Right renal pelvis (tissue), 4 donors: ENCODE measurements at regions not wholly inside any gene's neighbourhood (a gene's known extent, or its start where the extent isn't known, plus 50 kb on each side); places are given as distances from the start of the nearest gene placed in this dataset.
"Not testable (repeated sequence)": the region's sequence is repeated elsewhere in the genome, so short reads cannot be mapped to it uniquely, and the experiment has no call there.

Experiments used
- DNase-seq, 4 donors: peaks; one replicate each; pipeline ENCODE4 v3.0.0-alpha.2; 2013; ENCODE audit warnings: low read depth in 4 of 4, low spot score in 3 of 4, missing footprints in 1 of 4

DNA sequence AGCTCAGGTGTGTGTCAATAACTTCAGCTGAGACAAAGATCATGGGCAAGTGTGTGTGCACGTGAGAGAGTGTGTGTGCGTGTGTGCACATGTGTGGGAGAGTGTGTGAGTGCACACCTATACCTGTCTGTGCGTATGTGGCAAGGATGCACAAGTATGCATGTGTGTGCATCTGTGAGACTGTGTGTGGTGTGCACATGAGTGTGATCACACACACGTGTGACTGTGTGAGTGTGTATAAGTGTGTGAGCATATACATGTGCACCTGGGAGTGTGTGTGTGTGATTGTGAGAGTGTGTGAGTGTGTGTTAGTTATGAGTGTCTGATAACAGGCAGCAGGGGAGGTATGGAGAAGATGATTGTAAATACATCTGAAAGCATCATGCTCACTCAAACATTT, 657.3 kb upstream of the PFKP start:
- DNase-seq = no peak

DNA sequence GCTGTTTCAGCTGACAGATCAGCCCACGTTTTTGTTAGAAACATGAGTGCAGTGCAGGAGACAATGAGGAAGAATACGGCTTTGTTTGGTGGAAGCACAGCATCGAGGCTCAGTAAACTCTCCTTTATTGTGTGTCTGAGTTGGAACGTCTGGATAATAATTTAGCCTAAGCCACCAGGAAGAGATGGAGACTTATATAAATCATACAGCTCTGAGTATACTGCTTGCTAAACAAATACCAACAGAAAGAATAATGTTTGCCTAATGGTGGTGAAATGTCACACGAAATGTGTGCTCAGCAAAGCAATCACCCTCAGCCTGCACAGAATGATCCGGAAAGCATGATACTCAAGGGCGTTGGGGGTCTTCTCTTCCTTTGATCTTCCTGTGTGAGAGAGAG, 664.1 kb upstream of the ADARB2 start:
- no peak for DNase-seq

DNA sequence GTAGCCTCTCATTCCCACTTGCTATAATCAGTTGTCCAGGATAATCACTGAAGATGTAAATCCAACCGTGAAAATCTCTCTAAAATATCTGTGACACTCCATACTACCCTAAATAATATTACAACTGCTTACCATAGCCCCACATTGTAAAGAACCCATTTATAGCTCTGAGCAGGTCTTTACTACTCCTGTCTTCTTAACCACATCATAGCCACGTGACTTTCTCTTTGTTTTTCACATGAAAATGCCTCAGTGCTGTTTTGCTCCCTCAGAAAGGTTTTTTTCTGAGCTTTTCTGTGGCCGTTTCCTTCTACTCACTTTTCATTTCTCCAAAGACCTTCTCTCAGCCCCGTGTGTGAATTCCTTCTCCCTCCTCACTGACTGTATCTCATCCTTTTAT, 662.2 kb upstream of the ADARB2 start:
- no peak for DNase-seq

DNA sequence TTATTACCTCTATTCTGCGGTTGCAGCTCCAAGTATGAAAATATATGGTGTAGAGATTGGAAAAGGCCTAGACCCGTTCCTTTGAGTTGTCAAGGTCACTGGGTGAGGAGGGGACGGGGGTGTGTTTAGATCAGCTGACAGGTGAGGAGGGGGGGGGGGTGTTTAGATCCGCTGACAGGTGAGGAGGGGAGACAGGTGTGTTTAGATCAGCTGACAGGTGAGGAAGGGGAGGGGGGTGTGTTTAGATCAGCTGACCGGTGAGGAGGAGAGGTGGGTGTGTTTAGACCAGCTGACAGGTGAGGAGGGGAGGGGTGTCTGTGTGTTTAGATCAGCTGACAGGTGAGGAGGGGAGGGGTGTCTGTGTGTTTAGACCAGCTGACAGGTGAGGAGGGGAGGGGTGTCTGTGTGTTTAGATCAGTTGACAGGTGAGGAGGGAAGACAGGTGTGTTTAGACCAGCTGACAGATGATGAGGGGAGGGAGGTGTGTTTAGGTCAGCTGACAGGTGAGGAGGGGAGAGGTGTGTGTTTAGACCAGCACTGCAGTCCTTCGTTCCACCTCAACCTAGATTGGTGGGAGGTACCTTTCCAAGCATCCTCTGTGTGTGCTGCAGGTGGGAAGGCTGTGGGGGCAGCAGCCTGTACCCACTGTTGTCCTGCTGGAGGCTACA, 655.0 kb upstream of the ADARB2 start:
- DNase-seq = peak in 1 of 4 donors; percentile 1

DNA sequence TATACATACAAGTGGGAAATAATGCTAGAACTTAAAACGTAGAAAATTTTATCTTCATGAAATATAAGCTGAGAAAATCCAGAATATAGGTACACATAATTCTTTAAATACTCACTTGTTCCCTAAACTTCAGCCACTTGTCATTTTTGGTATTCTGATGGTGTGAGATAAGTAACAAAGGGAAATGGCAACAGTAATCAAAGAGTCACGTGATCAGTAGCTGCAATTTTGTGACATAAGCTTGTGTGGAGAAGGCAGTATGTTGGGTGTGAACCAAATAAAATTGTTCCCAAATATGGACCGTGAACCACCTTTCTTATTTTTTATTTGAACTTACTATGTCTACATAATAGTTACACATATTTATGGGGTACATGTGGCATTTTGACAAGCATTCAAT, 650.3 kb upstream of the ADARB2 start:
- no peak for DNase-seq

DNA sequence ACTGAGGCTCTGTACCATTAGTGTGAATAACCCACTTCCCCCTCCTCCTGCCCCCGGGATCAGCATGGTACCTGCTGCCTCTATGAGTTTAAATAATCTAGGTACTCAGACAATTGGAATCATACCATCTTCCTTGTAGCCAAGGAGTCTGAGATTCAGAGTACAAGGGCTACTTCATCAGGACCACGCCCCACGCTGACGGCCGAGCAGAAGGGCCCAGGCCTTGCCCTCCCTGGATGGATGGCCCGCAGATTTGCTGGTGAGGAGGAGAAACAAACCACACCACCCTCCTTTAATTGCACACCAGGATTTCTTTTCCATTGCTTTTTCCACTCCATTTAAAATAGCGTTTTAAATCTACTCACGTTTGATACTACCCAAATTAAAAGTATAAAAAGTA, 649.9 kb upstream of the ADARB2 start:
- no peak for DNase-seq

DNA sequence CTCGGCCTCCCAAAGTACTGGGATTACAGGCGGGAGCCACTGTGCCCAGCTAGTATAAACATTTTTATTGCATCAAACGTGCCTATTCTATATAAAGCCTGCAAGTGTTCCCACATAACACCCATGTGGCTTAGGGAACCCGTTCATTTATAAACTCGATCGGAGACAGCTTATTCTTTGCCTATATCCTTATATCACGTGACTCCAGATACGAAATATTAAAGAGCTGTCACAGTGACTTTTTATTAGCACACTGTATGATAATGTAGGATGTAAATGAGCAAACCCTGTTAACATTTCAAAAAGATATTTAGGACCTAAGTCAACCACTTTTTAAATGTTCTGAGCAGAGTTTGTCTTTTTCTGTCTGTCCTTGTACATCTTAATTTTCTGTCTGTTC, 642.9 kb upstream of the ADARB2 start:
- no peak for DNase-seq

DNA sequence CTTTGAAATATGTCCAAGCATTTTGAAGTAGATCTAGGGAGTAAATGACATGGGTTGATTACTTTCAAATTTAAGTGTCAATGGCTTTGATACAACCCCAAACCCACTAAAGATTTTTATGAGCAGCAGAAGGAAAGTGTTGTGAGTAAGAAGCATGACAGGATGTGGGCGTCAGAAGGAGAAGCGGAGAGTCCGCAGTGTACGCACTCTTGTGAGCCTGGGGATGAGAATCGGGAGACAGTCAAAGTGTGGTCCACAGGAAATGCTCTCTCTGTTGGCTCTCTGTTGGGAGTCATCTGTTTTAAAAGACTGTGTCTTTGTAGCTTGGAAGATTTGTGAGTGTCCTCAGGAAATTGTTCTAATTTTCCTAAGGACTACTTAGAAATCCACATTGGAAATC, 629.8 kb upstream of the ADARB2 start:
- no peak for DNase-seq

DNA sequence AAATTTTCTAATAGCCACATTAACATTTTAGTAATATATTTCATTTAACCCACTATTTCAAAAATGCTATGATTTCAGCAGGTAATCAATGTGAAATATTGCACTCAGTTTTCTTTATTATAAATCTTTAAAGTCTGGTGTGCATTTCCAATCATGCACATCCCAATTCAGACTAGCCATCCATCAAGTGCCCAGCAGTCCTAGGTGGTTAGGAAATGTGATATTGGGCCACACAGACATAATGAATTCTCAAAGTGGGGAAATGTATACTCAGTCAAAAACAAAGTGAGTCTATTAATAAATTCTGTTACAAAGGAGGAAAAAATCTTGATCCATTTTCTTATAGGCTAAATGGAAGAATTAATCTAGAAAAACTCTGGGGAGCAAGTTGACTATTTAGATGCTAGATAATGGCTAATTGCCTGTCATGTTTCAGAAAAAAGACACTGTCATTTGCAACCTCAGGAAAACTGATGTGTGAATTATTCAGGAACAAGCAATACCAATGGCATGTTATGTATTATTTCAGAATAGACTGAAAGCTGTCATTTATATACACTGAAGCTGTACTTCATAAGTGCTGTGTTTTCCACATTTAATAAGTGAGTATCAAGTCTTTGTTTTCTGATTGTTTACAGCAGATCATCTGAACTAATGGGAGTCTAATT, 629.1 kb upstream of the ADARB2 start:
- no peak for DNase-seq

DNA sequence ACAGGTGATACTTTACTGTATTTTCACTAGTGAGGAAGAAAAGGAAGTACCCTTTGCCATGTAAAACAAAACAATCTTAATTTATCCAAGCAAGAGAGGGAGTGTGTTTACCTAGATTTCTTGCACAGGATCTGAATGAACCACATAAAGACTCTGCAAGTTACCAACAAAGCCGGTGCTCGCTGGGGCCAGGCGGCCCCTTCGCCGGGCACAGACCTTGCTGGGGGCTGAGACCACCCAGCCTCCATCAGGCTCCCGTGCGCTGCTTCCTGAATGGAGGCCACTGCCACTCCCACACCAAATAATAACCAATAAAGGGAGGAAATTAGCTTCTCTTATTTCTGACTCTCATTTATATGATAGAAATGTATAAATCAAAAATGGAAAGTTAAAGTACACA, 625.0 kb upstream of the ADARB2 start:
- no peak for DNase-seq

DNA sequence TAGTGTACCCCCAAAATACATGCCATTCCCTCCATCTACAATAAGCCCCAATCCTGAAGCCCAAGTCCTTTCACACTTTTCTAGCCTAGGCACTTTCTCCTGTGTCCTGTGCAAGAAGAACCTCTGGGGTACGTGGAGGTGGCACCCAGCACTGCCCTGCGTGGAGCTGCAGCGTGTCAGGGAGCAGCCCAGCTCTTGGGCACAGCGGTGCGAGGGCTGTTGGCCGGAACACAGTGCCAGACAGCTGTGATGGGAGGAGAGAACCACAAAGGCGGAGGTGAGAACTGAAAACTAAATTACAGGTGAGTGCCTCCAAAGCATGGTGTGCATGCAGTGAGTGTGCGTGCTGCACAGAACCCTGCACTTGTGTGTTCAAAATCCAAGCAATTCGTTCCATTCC, 621.3 kb upstream of the ADARB2 start:
- DNase-seq = no peak

DNA sequence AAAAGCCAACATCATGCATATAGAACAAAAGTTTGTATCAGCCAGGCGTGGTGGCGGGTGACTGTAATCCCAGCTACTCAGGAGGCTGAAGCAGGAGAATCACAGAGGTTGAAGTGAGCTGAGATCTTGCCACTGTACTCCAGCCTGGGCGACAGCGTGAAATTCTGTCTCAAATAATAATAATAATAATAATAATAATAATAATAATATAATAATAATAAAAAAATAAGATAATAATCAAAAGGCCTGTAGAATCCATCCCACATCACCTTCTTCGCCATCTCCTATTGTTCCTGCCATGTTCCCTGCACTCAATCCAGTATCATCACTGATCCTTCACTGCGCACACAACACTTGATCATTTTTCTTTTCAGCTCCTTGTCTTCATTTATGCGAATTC, 619.3 kb upstream of the ADARB2 start:
- no peak for DNase-seq

DNA sequence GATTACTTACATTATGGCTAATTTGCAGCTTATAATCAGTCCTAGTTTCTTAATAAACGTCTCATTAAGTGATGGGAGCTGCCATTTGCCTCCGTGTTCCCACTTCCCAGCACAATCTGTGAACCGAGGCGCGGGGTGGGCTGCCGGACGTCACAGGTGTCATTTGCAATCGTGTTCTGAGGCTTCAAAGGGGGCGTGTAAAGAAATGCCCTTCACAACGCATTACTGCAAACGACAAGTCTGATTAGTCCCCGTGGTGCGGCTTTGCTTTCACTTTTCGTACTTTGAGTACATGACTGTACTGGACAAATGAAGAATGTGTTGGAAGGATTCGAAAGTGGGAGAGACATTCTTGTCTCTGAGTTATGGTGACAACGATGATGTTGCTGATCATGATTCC, 614.2 kb upstream of the ADARB2 start:
- no peak for DNase-seq

DNA sequence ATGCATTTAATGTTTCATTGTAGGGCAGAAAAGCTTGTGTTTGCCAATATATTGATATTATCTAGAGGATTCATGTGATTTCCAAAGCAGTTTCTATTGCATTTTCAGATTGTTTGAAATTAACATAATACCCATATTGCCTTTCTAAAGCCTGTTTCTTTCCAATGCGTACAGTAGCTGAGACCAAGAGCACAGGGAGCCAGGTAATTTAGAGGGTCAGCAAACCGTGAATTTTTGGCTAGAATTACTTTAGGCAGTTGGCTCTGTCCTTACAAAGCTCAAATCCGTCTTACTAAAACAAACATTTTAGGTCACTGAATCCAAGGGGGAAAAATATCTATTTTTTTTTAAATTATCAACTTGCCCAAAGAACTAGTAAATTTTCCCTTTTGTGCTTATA, 604.9 kb upstream of the ADARB2 start:
- DNase-seq = peak in 1 of 4 donors; percentile 14

DNA sequence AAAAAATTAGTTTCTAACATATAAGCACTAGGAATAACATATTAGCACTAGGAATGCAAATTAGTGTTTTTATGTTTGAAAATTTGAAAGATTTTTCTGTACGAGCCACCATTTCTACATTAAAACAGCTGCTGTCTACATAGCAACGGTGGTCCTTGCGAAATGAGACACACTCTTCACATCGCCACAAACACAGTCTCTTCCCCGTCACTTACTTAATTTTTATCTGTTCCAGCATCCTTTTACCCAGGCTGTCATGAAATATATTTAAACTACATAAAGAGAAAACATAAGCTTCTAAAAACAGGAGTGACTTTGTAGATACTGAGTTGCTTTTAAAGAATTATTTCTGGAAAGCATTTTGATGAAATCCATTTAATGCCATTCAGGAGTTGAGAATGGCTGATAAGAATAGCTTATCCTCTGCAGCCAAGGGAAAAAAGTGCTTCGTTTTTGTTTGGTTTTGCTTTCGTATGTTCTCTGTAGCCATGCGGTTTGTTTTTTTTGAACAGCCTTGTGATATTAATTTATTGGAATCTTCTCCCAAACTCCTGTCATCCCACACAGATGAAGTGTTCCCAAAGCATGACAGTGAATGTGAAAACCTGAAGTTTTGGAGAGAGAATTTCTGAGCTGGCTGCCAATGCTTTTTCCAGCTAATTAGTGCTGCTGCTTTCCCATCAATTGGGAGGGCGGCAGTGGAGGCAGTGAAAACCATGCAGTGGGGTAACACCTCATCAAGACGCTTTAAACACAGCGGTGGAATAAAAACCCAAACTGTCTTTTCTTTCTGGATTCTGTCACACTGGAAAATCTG, 603.7 kb upstream of the ADARB2 start:
- no peak for DNase-seq

DNA sequence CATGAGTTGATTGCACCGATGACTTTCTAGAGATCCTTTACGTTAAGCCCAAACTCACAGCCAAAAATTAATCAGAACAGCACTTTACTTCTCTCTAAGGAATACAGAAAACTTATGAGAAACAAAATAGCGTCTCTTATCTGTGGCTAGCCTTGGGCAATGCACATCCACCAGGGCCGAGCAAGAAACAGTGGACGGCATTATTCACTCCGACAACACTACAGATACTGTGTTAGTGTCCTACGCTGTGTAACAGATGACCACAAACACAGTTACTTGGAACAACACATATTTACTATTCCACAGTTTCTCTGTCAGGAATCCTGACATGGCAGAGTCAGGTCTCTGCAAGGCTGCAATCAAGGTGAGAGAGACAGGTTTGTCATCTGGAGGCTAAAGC, 598.3 kb upstream of the ADARB2 start:
- no peak for DNase-seq

DNA sequence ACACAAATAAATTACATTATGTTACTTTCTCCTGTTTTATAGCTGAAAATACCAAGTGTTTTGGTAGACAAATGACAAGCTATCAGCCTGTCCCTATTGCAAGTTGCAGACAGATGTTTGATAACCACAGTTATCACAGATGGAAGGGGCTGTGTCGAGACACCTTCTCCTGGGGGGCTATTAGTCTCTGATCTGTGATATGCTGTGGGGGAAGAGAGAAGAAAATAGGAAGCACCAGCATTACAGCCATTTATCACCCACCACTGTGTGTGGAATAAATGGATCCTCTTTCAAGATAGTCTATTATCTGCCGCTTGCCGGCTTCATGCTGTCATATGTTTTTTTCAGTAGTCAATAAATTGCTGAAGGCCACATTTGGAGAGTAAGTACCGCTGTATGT, 597.2 kb upstream of the ADARB2 start:
- no peak for DNase-seq

DNA sequence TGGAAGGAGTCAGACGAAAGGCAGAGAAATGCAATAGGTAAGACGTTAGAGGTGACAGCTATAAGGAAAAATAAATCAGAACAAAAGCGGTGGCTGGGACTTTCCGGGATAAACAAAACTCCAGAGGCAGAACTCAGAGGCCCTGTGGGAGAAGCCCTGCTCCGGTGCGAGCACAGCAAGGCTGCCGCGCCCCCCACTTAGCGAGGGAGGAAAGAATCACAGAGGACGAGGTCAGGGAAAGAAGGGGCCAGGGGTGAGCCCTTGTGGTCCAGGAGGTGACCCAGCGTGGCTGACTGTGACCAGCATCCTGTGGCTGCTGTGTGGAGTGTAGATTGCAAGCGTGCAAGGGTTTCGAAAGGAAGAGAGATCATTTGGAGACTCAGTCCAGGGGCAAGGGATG, 591.8 kb upstream of the ADARB2 start:
- no peak for DNase-seq

DNA sequence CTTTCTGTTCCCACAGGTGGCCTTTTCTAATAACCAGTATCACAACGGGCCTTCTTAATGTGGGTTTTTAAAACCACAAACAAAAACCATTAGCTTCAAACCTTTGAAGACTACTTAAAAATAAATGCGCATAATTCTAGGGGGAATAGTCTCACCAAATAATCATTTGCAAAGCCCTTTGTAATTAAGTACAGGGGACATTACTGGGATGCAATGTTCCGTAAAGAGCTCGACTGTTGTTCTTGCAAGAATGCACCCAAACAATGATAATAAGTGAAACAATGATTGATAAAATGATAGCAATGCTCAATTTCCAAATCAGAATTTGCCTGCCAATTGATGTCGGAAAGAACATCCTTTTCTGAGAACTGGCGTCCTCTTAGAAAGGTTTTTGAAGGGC, 589.1 kb upstream of the ADARB2 start:
- no peak for DNase-seq

DNA sequence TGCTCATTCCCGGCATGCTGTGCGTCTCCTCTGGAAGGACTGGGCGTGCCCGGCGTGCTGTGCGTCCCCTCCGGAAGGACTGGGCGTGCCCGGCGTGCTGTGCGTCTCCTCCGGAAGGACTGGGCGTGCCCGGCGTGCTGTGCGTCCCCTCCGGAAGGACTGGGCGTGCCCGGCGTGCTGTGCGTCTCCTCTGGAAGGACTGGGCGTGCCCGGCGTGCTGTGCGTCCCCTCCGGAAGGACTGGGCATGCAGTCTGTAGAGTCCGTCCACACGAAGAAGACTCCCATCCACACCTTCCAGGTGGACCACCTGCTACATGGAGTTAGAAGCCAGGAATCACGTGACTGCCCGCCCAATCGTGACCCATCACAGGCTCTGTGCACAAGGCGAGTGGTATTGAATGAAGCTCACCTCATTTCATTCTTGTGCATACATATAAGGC, 577.7 kb upstream of the ADARB2 start:
- not testable (repeated sequence) for DNase-seq

DNA sequence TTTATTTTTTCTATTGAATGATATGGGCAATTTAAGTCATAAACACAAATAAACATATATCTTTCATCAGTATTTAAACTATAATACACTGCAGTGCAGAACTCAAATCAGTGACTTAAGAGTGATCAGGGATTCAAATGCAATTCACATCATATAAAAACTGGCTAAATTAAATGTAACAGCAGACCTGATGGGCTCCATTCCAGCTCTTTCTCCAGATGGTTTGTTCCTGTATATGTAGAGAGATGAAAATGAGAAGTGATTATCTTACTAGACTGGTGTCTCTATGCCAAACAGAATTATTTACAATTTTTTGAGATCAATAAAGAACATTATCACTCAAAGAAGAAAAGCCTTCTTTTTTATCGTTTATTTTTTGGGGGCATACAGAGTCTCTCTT, 568.8 kb upstream of the ADARB2 start:
- DNase-seq = no peak

DNA sequence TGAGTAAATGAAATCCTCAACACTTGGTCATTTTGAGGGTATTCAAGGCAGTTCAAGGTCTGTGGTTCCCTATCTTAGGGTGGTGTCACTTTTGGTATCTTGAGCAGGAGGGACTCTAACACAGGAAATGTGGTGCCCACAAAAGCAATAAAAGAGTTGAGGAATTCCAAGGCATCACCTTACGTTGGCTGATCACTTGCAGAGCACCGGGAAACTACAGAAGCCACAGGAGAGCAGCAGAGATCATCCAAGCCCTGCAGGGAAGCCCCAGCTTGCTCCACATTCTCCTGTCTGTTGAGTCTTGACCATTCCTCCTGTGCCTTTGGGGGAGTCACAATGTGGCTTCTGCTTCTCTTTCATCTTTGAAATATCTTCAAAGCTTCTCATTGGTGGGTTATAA, 565.8 kb upstream of the ADARB2 start:
- no peak for DNase-seq
